NCI-H146 treated with DMSO at 0.1 percent for 48 hours (cell line): ENCODE measurements at regions not wholly inside any gene's neighbourhood (a gene's known extent, or its start where the extent isn't known, plus 50 kb on each side); places are given as distances from the start of the nearest gene placed in this dataset.

ENCODE experiments used
- DNase-seq: peaks from one replicate; lab custom pipeline; 2025; ENCODE audit not compliant: unreplicated experiment; lab: John Stamatoyannopoulos, UW

DNA sequence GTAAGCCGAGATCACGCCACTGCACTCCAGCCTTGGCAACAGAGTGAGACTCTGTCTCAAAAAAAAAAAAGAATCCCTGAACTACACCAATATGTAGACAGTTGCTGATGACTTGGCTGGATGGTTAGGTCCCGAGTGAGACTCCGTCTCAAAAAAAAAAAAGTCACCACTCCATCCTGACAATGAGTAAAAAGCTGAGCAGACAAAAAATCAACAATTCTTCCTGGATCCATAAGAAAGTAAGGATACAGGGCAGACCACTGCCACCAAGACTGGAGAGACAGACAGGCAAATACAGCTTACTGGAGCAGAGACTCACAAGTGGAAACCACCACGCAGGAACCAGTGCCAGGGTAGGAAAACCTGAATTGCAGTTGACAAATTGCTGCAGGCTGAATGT is 67.1 kb upstream of the ERCC4 start:
- DNase-seq, result no peak

DNA sequence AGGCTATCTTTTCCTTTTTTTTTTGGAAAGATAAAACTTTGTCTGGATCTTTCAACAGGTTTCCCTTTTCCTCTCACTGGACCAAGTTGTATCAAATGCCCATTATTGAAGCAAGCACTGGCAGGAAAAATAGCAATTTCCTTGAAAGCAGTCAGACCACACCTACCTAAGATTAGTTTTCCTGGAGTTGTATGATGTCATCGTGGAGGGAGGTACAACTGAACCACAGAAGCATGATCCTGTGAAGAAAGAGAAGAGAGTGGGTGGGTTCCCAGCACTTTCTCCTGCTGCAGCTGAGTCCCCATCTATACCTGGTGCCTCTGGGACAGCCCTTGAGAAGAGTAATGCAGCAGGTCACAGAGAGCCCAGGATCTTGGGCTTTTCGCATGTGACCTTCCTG is 63.6 kb upstream of the ERCC4 start:
- DNase-seq, result no peak

DNA sequence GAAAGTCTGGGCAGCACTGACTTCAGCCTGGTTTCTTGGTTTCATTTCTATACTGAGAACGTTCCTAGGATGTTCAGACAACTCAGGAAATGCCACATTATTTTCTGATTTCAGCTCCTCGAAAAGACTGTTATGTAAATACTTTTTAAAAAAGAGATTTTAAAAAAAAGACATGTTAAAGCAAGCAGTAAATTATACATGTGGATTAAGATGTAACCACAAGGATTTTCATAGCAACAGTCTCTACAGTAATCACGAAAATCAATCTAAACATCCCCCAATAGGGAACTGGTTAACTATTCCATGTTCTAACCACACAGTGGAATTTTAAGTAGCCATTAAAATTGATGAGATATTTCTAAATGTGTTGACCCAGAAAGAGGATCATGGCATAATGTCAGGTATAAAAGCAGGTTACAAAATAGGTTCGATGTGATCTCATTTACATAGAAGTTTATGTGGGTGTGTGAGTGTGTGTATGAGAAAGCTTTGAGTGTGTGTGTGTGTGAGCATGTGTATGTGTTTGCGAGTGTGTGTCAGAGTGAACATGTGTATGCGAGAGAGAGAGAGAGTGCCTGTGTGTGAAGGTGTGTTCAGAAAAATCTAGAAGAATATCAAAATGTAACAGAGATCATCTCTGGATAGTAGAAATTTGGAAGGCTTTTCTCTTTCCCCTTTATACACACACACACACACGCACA is 63.0 kb upstream of the ERCC4 start:
- no peak for DNase-seq

GRCh38 chr16:13858873-13859580 is 60.9 kb upstream of the ERCC4 start:
- DNase-seq, result no peak

DNA sequence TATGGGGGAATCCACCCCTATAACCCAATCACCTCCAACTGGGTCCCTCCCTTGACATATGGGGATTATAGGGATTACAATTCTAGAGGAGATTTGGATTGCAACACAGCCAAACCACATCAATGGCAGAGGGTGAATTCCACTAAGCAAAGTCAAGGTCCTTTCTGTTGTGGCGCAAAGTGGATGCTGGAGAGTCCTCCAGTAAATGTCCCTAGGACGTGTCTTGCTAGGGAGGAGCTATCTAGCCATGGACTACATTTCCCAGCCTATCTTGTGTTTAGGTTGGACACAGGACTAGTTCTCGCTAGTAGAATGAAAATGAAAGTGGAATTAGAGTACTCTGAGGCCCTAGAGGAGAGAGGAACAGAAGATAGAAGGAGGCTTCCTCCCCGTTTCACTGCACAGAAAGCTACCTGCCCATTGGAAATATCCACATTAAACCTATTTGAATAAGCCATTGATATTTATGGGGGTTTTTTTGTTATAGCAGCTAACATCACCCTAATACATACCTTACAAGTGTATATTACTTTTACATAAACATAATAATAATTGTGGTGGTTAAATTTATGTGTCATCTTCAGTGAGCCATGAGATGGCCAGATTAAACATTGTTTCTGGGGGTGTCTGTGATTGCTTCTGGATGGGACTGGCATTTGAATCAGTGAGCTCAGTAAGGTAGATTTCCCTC is 56.7 kb upstream of the ERCC4 start:
- no peak for DNase-seq

DNA sequence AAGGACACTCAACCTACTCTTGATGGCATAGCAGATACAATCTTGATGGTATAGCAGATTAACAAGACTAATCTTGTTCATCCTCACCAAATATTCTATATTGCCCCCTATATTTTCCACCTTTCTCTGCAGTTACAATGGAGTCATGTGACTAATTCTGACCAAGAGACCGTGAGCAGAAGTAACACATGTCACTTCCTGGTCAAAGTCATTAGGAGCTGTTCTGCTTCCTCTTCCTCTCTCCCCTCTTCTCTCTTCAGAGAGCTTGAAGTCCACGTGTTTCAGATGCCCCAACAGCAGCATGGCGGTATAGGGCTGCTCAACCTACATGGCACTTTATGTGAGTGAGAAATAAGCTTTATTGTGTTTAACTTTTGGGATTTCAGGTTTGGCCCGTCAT is 55.3 kb upstream of the ERCC4 start:
- no peak for DNase-seq

DNA sequence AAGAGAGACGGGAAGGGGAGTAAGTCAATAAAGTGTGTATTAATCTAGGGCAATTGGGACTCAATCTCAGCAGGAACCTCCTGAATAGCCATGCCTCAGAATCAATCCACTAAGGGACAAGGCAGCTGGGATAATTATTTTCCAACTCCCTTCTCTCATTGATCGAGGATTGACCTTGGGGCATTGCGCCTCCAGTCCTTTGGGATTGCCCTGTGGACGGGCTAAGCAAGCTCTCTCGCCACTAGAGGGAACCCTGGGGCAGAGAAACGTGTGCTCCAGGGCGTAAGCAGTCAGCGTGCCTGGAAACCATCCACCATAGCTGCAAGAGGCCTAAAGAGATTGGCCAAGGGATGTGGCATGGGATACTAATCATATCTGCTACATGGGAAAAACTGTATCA is 53.9 kb upstream of the ERCC4 start:
- DNase-seq, result peak; percentile 37
